ENCODE measurements at regions not wholly inside any gene's neighbourhood (a gene's known extent, or its start where the extent isn't known, plus 50 kb on each side); places are given as distances from the start of the nearest gene placed in this dataset.

DNA sequence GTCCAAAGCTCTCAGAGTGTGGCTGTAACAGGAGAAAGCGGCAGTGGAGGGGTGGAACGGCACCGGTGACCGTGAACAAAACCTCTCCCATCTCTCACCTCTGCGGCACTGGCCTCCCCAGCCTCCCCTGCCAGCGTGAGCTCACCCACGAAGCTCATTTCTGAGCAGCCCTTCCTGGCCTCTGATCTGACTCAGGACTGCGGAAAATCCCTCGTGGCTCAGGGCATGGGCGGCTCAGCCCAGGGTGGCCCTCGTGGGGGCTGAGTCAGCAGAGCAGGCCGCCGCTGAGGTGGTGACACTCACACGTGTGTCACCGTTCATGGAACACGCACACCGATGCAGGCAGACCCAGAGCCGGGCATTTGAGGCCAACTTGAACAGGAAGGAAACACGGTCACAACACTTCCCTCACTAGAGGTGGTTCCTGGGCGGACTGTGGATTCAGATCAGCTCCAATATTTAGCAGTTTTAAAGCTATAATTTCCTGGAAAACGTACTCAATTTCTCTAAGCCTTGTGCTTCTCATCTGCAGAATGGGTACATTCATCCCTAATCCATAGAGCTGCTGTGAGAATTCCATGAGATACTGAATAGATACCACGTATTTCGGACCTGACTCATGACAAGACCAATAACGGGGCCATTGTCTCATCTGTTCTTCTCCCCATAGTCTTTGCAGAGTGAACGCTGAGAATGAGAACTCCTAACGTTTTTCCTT is 115.0 kb upstream of the TMPRSS2 start:
- no peak for DNase-seq (ENCODE audit: low spot score in 2 of 2)

GRCh38 chr21:41622201-41622600 is 114.2 kb upstream of the TMPRSS2 start:
- Histone ChIP-seq H3K4me3 (no peak overlapping the region), H3K27me3 (no peaks in the 10 kb centered on the region), H3K36me3 (no peaks in the 10 kb centered on the region), H3K9me3 (no peaks in the 10 kb centered on the region), H3K27ac (no peak overlapping the region), H3K4me1 (peaks cover 0 to 4% of the 10 kb centered on the region in 2 donors)
- intact Hi-C loops (cut with DNase I; ENCODE audit: low total_unique reads), result no loop called here
- DNase-seq (ENCODE audit: low spot score in 2 of 2), result no peak
- TF ChIP-seq POLR2AphosphoS5 (IDR thresholded peaks at IDR 0.05) (no peak), POLR2A (IDR thresholded peaks at IDR 0.05) (no peak), CTCF (IDR thresholded peaks at IDR 0.05) (no peak)

More for the DNA sequence above, 115.0 kb upstream of the TMPRSS2 start:
- TF ChIP-seq POLR2A (IDR thresholded peaks at IDR 0.05), result no peak
- TF ChIP-seq CTCF (IDR thresholded peaks at IDR 0.05), result no peak
- no peak for TF ChIP-seq POLR2AphosphoS5 (IDR thresholded peaks at IDR 0.05)
- intact Hi-C loops (cut with DNase I; ENCODE audit: low total_unique reads), result no loop called here
- Histone ChIP-seq H3K9me3 (no peaks in the 10 kb centered on the region), H3K4me3 (no peak overlapping the region), H3K27ac (no peak overlapping the region), H3K27me3 (no peaks in the 10 kb centered on the region), H3K4me1 (peaks cover 0 to 4% of the 10 kb centered on the region in 2 donors), H3K36me3 (no peaks in the 10 kb centered on the region)

DNA sequence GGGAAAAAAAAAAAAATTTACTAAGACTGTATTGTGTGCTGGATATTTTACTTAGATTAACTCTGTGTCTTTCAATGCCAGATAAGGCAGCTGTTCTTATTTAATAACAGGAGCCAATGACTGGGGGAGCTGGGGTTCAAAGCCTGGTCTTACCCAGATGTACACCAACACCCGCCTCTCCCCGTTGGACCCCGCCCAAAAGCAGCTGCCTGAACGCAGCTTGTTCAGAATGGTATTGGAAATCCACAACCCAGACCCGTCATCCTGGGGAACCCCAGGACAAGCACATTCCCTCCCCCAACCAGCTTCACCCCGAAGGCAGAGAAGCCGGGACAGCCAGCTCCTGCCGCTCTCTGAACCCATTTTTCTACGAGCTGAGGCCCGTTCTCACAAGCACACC is 113.6 kb upstream of the TMPRSS2 start:
- H3K9me3 ChIP-seq, result no peaks in the 10 kb centered on the region
- no peak overlapping the region for H3K4me3 ChIP-seq
- no peaks in the 10 kb centered on the region for H3K36me3 ChIP-seq
- intact Hi-C loops (cut with DNase I; ENCODE audit: low total_unique reads), result no loop called here
- peaks cover 2 to 4% of the 10 kb centered on the region in 2 donors for H3K4me1 ChIP-seq
- peak overlapping the region; percentile 69 to 79 for H3K27ac ChIP-seq
- DNase-seq (ENCODE audit: low spot score in 2 of 2), result no peak
- no peaks in the 10 kb centered on the region for H3K27me3 ChIP-seq
- TF ChIP-seq CTCF (IDR thresholded peaks at IDR 0.05), result no peak
- TF ChIP-seq POLR2A (IDR thresholded peaks at IDR 0.05), result no peak
- no peak for TF ChIP-seq POLR2AphosphoS5 (IDR thresholded peaks at IDR 0.05)

- intact Hi-C loops (cut with DNase I; ENCODE audit: low total_unique reads), result no loop called here
- no peak for TF ChIP-seq POLR2AphosphoS5 (IDR thresholded peaks at IDR 0.05)
- no peak for TF ChIP-seq CTCF (IDR thresholded peaks at IDR 0.05)
- no peak for TF ChIP-seq POLR2A (IDR thresholded peaks at IDR 0.05)
- H3K9me3 ChIP-seq, result no peaks in the 10 kb centered on the region
- H3K27ac ChIP-seq, result peak overlapping the region; percentile 69 to 79
- no peaks in the 10 kb centered on the region for H3K36me3 ChIP-seq
- H3K4me1 ChIP-seq, result peaks cover 7% of the 10 kb centered on the region in 2 donors
- no peak for DNase-seq (ENCODE audit: low spot score in 2 of 2)
- H3K27me3 ChIP-seq, result no peaks in the 10 kb centered on the region
- H3K4me3 ChIP-seq, result no peak overlapping the region
These were observed 113.0 kb upstream of the TMPRSS2 start for GRCh38 chr21:41620982-41621381.

DNA sequence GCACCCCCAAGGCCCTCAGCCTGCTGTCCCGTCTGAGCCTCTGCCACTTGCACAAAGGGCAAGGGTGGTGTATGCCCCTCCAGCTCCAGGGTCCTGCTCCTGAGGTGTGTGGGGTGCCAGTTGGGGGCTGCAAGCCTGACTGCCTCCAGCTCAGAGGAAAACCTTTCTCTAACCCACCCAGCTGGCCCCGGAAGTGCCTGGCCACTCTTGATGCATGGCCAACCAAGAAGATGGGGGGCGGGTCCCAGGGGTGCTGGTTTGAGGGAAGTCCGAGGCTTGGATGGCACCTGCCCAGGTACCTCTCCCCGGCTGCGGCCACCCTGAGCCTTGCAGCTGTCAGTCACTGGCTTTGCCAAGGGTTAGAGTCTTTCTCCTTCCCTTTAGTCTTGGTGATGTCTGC is 112.6 kb upstream of the TMPRSS2 start:
- Histone ChIP-seq H3K27ac (peak overlapping the region; percentile 69 to 79), H3K9me3 (no peaks in the 10 kb centered on the region), H3K4me1 (peaks cover 10% of the 10 kb centered on the region in 2 donors), H3K36me3 (no peaks in the 10 kb centered on the region), H3K27me3 (no peaks in the 10 kb centered on the region), H3K4me3 (no peak overlapping the region)
- intact Hi-C loops (cut with DNase I; ENCODE audit: low total_unique reads), result no loop called here
- no peak for DNase-seq (ENCODE audit: low spot score in 2 of 2)
- TF ChIP-seq POLR2AphosphoS5 (IDR thresholded peaks at IDR 0.05) (no peak), POLR2A (IDR thresholded peaks at IDR 0.05) (no peak), CTCF (IDR thresholded peaks at IDR 0.05) (no peak)
